Sigmoid colon (tissue), 4 donors: ENCODE measurements at regions not wholly inside any gene's neighbourhood (a gene's known extent, or its start where the extent isn't known, plus 50 kb on each side); places are given as distances from the start of the nearest gene placed in this dataset.

ENCODE experiments used
- EP300 ChIP-seq, 4 donors: sonication (generic); formaldehyde crosslinking; IDR thresholded peaks; one replicate each; pipeline ENCODE4 v1.6.1; 2017; ENCODE audit warnings: antibody characterized with exemption in 4 of 4
- POLR2A ChIP-seq, 2 donors: fragments of 450-650 bp; IDR thresholded peaks; one replicate each; pipeline ENCODE4 v1.6.1; 2016; ENCODE audit warnings: antibody characterized with exemption in 2 of 2, mild to moderate bottlenecking in 2 of 2, moderate library complexity in 2 of 2
- TF ChIP-seq, protein P1 (sequence below), 4 experiments: fragments of 450-650 bp in 3 of 4; fragments of 200-600 bp in 1 of 4; IDR thresholded peaks; one replicate each; pipeline ENCODE4 v1.5.1; 2016 to 2019; ENCODE audit warnings: antibody characterized with exemption in 4 of 4, mild to moderate bottlenecking in 3 of 4, moderate library complexity in 2 of 4

DNA sequence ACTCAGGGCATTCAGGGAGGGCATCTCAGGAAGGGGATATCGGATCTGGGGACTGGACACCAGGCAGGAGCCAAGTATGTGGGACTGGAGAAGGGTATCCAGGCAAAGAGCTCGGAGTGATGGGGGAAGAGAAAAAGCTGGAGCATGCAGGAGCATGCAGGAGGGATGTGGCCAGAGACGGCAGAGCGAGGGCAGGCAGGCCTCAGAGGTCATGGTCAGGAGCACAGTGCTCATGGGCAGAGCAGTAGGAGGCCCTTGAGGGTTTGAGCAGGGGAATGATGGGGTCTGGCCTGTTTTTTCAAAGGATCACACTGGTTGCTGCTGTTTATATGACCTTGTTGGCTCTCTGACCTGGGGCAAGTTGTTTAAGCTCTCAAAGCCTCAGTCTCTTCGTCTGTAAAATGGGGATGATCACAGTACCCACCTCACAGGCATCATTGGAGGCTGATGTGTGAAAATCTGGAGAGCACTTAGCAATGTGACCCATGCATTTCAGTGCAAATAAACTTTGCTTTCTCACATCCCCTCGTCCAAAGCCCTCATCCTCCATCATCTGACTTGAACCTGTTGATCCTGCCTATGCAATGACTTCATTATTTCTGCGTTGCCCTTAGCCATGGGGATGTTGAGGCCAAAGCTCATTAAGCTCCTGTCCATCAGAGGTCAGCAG, 273.1 kb downstream of the MATN1 start:
- TF ChIP-seq POLR2A (IDR thresholded peaks at IDR 0.05) (no peak), EP300 (IDR thresholded peaks at IDR 0.05) (no peak)
- TF ChIP-seq, protein P1, sequence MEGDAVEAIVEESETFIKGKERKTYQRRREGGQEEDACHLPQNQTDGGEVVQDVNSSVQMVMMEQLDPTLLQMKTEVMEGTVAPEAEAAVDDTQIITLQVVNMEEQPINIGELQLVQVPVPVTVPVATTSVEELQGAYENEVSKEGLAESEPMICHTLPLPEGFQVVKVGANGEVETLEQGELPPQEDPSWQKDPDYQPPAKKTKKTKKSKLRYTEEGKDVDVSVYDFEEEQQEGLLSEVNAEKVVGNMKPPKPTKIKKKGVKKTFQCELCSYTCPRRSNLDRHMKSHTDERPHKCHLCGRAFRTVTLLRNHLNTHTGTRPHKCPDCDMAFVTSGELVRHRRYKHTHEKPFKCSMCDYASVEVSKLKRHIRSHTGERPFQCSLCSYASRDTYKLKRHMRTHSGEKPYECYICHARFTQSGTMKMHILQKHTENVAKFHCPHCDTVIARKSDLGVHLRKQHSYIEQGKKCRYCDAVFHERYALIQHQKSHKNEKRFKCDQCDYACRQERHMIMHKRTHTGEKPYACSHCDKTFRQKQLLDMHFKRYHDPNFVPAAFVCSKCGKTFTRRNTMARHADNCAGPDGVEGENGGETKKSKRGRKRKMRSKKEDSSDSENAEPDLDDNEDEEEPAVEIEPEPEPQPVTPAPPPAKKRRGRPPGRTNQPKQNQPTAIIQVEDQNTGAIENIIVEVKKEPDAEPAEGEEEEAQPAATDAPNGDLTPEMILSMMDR (IDR thresholded peaks at IDR 0.05), result no peak
